GM12892 (cell line): ENCODE measurements at regions not wholly inside any gene's neighbourhood (a gene's known extent, or its start where the extent isn't known, plus 50 kb on each side); places are given as distances from the start of the nearest gene placed in this dataset.

ENCODE experiments used
- POLR2A ChIP-seq: IDR thresholded peaks from 2 replicates; pipeline ENCODE4 v1.6.1; 2011; ENCODE audit warnings: low read depth, low read length, control low read depth
- POLR2AphosphoS5 ChIP-seq: IDR thresholded peaks from 2 replicates; pipeline ENCODE4 v1.6.1; 2011; ENCODE audit warnings: low read depth, low read length, control low read depth

GRCh38 chr5:120225524-120225923 lies 238.6 kb upstream of the PRR16 start:
- no peak for TF ChIP-seq POLR2AphosphoS5
- no peak for TF ChIP-seq POLR2A
